Kidney (tissue), 13 donors: ENCODE measurements at regions not wholly inside any gene's neighbourhood (a gene's known extent, or its start where the extent isn't known, plus 50 kb on each side); places are given as distances from the start of the nearest gene placed in this dataset.
"Not testable (repeated sequence)": the region's sequence is repeated elsewhere in the genome, so short reads cannot be mapped to it uniquely, and the experiment has no call there.

Experiments
- DNase-seq, 5 donors: peaks; one replicate each; pipeline ENCODE4 v3.0.0-alpha.2; 2013 to 2020
- FAIRE-seq: peaks from 2 replicates; lab custom pipeline; 2012; peaks lifted over from hg19 to GRCh38; lab: Jason Lieb, UNC
- H3K27ac ChIP-seq, 2 donors: one replicate each; pipeline ENCODE4 v1.7.0; 2013; ENCODE audit warnings: low read depth in 2 of 2, low read length in 2 of 2, inconsistent platforms in 1 of 2
- H3K27me3 ChIP-seq: one replicate; pipeline ENCODE4 v1.7.1; 2013; ENCODE audit warnings: low read length, inconsistent platforms; ENCODE audit not compliant: control insufficient read depth, insufficient read depth
- H3K36me3 ChIP-seq, 3 donors: one replicate each; pipeline versions ENCODE4 v1.7.0 to v1.7.1; 2013; ENCODE audit warnings: low read length in 3 of 3, control low read depth in 1 of 3, inconsistent platforms in 1 of 3; ENCODE audit not compliant: insufficient read depth in 3 of 3, control insufficient read depth in 2 of 3
- H3K4me1 ChIP-seq, 3 donors: one replicate each; pipeline versions ENCODE4 v1.7.0 to v1.7.1; 2013; ENCODE audit warnings: low read length in 3 of 3, inconsistent platforms in 1 of 3, low read depth in 1 of 3; ENCODE audit not compliant: control insufficient read depth in 2 of 3, insufficient read depth in 2 of 3
- H3K4me3 ChIP-seq, 3 donors: one replicate each; pipeline versions ENCODE4 v1.7.0 to v1.8.1; 2013; ENCODE audit warnings: low read length in 3 of 3, control low read depth in 1 of 3, inconsistent platforms in 1 of 3
- H3K9ac ChIP-seq, 3 donors: one replicate each; pipeline versions ENCODE4 v1.7.0 to v1.7.1; 2013; ENCODE audit warnings: low read length in 3 of 3, control low read depth in 1 of 3, inconsistent platforms in 1 of 3
- H3K9me3 ChIP-seq, 3 donors: one replicate each; pipeline versions ENCODE4 v1.7.0 to v1.7.1; 2013; ENCODE audit warnings: low read length in 3 of 3, control low read depth in 1 of 3, inconsistent platforms in 1 of 3; ENCODE audit not compliant: control insufficient read depth in 2 of 3, insufficient read depth in 1 of 3
- intact Hi-C: fragments of 100-400 bp; cut with DNase I; formaldehyde crosslinking; loops from one replicate; pipeline ENCODE4 v1.11.1; 2022
- TF ChIP-seq, protein P1 (sequence below): IDR thresholded peaks from 3 replicates; pipeline ENCODE4 v1.5.1; 2012; ENCODE audit warnings: mild to moderate bottlenecking, moderate library complexity, borderline replicate concordance; ENCODE audit not compliant: insufficient read depth; ENCODE audit errors: extremely low read depth
- donor health status: control.
- donor health status: control.
- donor health status: control.
- donor health status: control.
- donor health status: control.
- donor health status: DM: yes; HTN: yes; CAD: no.
- donor health status: Normal renal cell carcinoma (clear cell type).

DNA sequence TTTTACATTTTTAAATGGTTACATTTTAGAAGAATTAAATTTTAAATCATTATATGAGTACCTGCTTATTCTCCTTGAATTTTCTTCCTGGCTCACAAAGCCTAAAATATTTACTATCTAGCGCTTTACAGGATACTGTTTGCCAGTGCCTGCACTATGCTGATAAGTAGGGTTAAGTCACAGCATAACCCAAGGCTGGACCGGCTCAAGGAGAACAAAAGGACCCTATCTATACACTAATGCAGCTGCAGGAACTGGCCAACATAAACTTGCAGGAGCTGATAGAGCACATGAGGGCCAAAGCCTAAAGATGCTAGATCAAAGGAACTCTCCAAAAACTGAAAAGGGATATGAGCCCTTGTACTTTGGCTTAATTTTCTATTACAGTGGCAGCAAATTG lies 1086.9 kb upstream of the TMPRSS15 start:
- Histone ChIP-seq H3K4me1 (no peaks in the 10 kb centered on the region), H3K36me3 (no peaks in the 10 kb centered on the region), H3K27ac (no peak overlapping the region), H3K9me3 (no peaks in the 10 kb centered on the region), H3K27me3 (no peaks in the 10 kb centered on the region), H3K4me3 (no peak overlapping the region), H3K9ac (no peak overlapping the region)
- FAIRE-seq (no peak), DNase-seq (no peak)
- intact Hi-C loops, result no loop called here
- TF ChIP-seq, protein P1, sequence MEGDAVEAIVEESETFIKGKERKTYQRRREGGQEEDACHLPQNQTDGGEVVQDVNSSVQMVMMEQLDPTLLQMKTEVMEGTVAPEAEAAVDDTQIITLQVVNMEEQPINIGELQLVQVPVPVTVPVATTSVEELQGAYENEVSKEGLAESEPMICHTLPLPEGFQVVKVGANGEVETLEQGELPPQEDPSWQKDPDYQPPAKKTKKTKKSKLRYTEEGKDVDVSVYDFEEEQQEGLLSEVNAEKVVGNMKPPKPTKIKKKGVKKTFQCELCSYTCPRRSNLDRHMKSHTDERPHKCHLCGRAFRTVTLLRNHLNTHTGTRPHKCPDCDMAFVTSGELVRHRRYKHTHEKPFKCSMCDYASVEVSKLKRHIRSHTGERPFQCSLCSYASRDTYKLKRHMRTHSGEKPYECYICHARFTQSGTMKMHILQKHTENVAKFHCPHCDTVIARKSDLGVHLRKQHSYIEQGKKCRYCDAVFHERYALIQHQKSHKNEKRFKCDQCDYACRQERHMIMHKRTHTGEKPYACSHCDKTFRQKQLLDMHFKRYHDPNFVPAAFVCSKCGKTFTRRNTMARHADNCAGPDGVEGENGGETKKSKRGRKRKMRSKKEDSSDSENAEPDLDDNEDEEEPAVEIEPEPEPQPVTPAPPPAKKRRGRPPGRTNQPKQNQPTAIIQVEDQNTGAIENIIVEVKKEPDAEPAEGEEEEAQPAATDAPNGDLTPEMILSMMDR, result no peak

DNA sequence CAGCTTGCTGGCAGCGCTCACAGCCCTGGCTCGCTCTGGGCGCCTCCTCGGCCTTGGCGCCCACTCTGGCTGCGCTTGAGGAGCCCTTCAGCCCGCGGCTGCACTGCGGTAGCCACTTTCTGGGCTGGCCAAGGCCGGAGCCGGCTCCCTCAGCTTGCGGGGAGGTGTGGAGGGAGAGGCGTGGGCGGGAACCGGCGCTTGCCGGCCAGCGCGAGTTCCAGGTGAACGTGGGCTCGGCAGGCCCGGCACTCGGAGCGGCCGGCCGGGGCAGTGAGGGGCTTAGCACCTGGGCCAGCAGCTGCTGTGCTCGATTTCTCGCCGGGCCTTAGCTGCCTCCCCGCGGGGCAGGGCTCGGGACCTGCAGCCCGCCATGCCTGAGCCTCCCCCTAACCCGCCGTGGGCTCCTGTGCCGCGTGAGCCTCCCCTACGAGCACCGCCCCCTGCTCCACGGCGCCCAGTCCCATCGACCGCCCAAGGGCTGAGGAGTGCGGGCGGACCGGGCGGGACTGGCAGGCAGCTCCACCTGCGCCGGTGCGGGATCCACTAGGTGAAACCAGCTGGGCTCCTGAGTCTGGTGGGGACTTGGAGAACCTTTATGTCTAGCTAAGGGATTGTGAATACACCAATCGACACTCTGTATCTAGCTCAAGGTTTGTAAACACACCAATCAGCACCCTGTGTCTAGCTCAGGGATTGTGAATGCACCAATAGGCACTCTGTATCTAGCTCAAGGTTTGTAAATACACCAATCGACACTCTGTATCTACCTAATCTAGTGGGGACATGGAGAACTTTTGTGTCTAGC lies 1090.1 kb upstream of the TMPRSS15 start:
- H3K36me3 ChIP-seq, H3K27me3 ChIP-seq, FAIRE-seq, H3K27ac ChIP-seq, H3K9me3 ChIP-seq, H3K9ac ChIP-seq, DNase-seq, H3K4me3 ChIP-seq, H3K4me1 ChIP-seq, intact Hi-C loops: not testable (repeated sequence)

DNA sequence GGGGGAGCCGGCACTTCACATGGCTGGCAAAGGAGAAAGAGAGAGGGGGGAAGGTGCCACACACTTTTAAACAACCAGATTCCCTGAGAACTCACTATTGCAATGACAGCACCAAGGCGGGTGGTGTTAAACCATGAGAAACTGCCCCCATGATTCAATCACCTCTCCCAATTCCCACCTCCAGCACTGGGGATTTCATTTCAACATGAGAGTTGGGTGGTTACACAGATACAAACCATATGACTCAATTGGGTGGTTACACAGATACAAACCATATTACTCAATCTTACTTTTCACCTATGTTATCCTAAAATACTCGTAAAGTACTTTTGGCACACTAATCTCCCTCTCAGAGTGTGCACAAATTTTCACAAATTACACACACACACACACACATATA lies 1097.5 kb upstream of the TMPRSS15 start:
- H3K27me3 ChIP-seq, result no peaks in the 10 kb centered on the region
- H3K9ac ChIP-seq, result no peak overlapping the region
- H3K36me3 ChIP-seq, result no peaks in the 10 kb centered on the region
- H3K27ac ChIP-seq, result no peak overlapping the region
- DNase-seq, result no peak
- no peaks in the 10 kb centered on the region for H3K4me1 ChIP-seq
- no peaks in the 10 kb centered on the region for H3K9me3 ChIP-seq
- intact Hi-C loops, result no loop called here
- H3K4me3 ChIP-seq, result no peak overlapping the region
- no peak for FAIRE-seq
- TF ChIP-seq, protein P1, result no peak

DNA sequence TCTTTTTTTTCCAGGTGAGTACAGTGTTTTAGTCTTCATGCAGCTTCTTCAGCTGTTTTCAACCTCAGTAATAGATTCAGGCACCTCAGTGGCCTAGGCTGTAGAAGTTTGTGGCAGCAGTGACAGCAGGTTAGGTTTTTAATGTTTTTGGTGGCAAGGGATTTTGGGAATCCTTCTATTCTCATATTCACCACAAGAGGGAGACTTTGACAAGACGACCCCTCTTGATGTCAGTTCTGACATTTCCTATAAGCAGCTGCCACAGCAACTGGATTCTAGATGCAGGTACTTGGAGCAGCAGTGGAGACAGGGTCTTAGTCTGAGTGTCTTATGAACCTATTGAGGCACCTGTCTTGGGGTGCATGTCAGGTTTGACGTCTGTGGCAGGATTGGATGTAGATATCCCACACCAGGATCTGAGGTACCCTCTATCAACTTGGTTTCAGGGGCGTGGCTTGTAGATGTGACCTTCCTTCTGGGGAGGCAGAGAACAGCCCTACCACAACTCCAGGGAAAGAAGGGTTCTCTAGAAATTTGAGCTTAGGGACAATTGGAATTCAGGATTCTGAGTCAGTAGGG lies 1104.2 kb upstream of the TMPRSS15 start:
- TF ChIP-seq, protein P1, result no peak
- H3K27ac ChIP-seq, result no peak overlapping the region
- FAIRE-seq, result no peak

More for the DNA sequence above, 1104.2 kb upstream of the TMPRSS15 start:
- Histone ChIP-seq H3K9ac (no peak overlapping the region), H3K4me1 (no peaks in the 10 kb centered on the region), H3K4me3 (no peak overlapping the region), H3K9me3 (no peaks in the 10 kb centered on the region), H3K36me3 (no peaks in the 10 kb centered on the region), H3K27me3 (no peaks in the 10 kb centered on the region)
- no peak for DNase-seq
- intact Hi-C loops, result no loop called here
